Liver (tissue), 8 donors: ENCODE measurements at regions not wholly inside any gene's neighbourhood (a gene's known extent, or its start where the extent isn't known, plus 50 kb on each side); places are given as distances from the start of the nearest gene placed in this dataset.

ENCODE experiments used
- DNase-seq: peaks from one replicate; pipeline ENCODE4 v3.0.0-alpha.2; 2017; ENCODE audit warnings: low spot score
- H3K27ac ChIP-seq, 2 donors: one replicate each; pipeline ENCODE4 v1.7.0; 2013; ENCODE audit warnings: inconsistent platforms in 2 of 2, low read length in 2 of 2, control low read depth in 1 of 2, low read depth in 1 of 2, mild to moderate bottlenecking in 1 of 2
- H3K27me3 ChIP-seq, 4 donors: one replicate each; pipeline versions ENCODE4 v1.6.1 to v1.7.0; 2013; ENCODE audit warnings: low read length in 3 of 4, inconsistent platforms in 1 of 4, mild to moderate bottlenecking in 1 of 4, moderate library complexity in 1 of 4; ENCODE audit not compliant: control insufficient read depth in 4 of 4, insufficient read depth in 4 of 4
- H3K36me3 ChIP-seq, 4 donors: one replicate each; pipeline versions ENCODE4 v1.6.1 to v1.7.0; 2013; ENCODE audit warnings: low read length in 3 of 4, mild to moderate bottlenecking in 3 of 4, low read depth in 1 of 4, moderate library complexity in 1 of 4; ENCODE audit not compliant: control insufficient read depth in 4 of 4, insufficient read depth in 3 of 4
- H3K4me1 ChIP-seq, 4 donors: one replicate each; pipeline versions ENCODE4 v1.6.1 to v1.7.0; 2013; ENCODE audit warnings: low read length in 3 of 4, mild to moderate bottlenecking in 3 of 4, moderate library complexity in 1 of 4; ENCODE audit not compliant: control insufficient read depth in 4 of 4, insufficient read depth in 4 of 4
- H3K4me3 ChIP-seq, 3 donors: one replicate each; pipeline versions ENCODE4 v1.6.1 to v1.7.0; 2013; ENCODE audit warnings: low read length in 3 of 3, control low read depth in 1 of 3, low read depth in 1 of 3, mild to moderate bottlenecking in 1 of 3
- H3K9ac ChIP-seq, 2 donors: one replicate each; pipeline ENCODE4 v1.7.0; 2013; ENCODE audit warnings: low read length in 2 of 2, mild to moderate bottlenecking in 2 of 2, moderate library complexity in 2 of 2, control low read depth in 1 of 2, low read depth in 1 of 2
- H3K9me3 ChIP-seq, 4 donors: one replicate each; pipeline versions ENCODE4 v1.6.1 to v1.7.0; 2013; ENCODE audit warnings: low read length in 3 of 4; ENCODE audit not compliant: control insufficient read depth in 4 of 4
- ATF3 ChIP-seq: IDR thresholded peaks from 2 replicates; pipeline ENCODE4 v1.6.1; 2016; ENCODE audit warnings: antibody characterized with exemption
- EGR1 ChIP-seq, 2 donors: IDR thresholded peaks; 2 replicates each; pipeline ENCODE4 v1.6.1; 2016 to 2018; ENCODE audit warnings: antibody characterized with exemption in 2 of 2, low read depth in 2 of 2
- FOXA1 ChIP-seq: IDR thresholded peaks from 2 replicates; pipeline ENCODE4 v1.6.1; 2016; ENCODE audit warnings: antibody characterized with exemption
- FOXA2 ChIP-seq: IDR thresholded peaks from 2 replicates; pipeline ENCODE4 v1.6.1; 2016; ENCODE audit warnings: antibody characterized with exemption
- GABPA ChIP-seq, 2 donors: IDR thresholded peaks in 1 of 2; conservative IDR thresholded peaks in 1 of 2; 2 replicates each; pipeline ENCODE4 v1.6.1; 2016; ENCODE audit warnings: antibody characterized with exemption in 2 of 2, mild to moderate bottlenecking in 1 of 2, moderate library complexity in 1 of 2
- HNF4A ChIP-seq, 2 donors: conservative IDR thresholded peaks; 2 replicates each; pipeline ENCODE4 v1.6.1; 2016; ENCODE audit warnings: antibody characterized with exemption in 2 of 2, mild to moderate bottlenecking in 2 of 2
- HNF4G ChIP-seq: IDR thresholded peaks from 2 replicates; pipeline ENCODE4 v1.6.1; 2016; ENCODE audit warnings: antibody characterized with exemption
- JUND ChIP-seq, 2 donors: IDR thresholded peaks; 2 replicates each; pipeline ENCODE4 v1.6.1; 2016; ENCODE audit warnings: antibody characterized with exemption in 2 of 2
- NR2F2 ChIP-seq: IDR thresholded peaks from 2 replicates; pipeline ENCODE4 v1.6.1; 2016; ENCODE audit warnings: antibody characterized with exemption
- RAD21 ChIP-seq, 2 donors: IDR thresholded peaks; 2 replicates each; pipeline ENCODE4 v1.6.1; 2016; ENCODE audit warnings: antibody characterized with exemption in 2 of 2, mild to moderate bottlenecking in 2 of 2
- RXRA ChIP-seq, 2 donors: IDR thresholded peaks; 2 replicates each; pipeline ENCODE4 v1.6.1; 2017 to 2018; ENCODE audit warnings: antibody characterized with exemption in 2 of 2, mild to moderate bottlenecking in 1 of 2
- TAF1 ChIP-seq: conservative IDR thresholded peaks from 2 replicates; pipeline ENCODE4 v1.6.1; 2016; ENCODE audit warnings: antibody characterized with exemption, mild to moderate bottlenecking
- YY1 ChIP-seq: IDR thresholded peaks from 2 replicates; pipeline ENCODE4 v1.6.1; 2016; ENCODE audit warnings: antibody characterized with exemption, mild to moderate bottlenecking
- ZBTB33 ChIP-seq: IDR thresholded peaks from 2 replicates; pipeline ENCODE4 v1.6.1; 2016; ENCODE audit warnings: antibody characterized with exemption
- WGBS: extraction: QIAGEN DNeasy Blood & Tissue Kit; methylation state at CpG from one replicate; pipeline ENCODE4 v1.1.7; 2013; 5-methylcytosine and 5-hydroxymethylcytosine counted together
- TF ChIP-seq, protein P1 (sequence below): fragments of 150-350 bp; IDR thresholded peaks from 2 replicates; pipeline ENCODE4 v1.5.1; 2017; ENCODE audit warnings: improper control_type of control experiment, low read depth, low read length; ENCODE audit not compliant: missing input control
- TF ChIP-seq, protein P2 (sequence below): IDR thresholded peaks from 2 replicates; pipeline ENCODE4 v1.6.1; 2016; ENCODE audit warnings: antibody characterized with exemption
- donor health status: healthy.
- donor health status: healthy.
- donor health status: healthy.
- donor health status: healthy.
- donor health status: healthy.

DNA sequence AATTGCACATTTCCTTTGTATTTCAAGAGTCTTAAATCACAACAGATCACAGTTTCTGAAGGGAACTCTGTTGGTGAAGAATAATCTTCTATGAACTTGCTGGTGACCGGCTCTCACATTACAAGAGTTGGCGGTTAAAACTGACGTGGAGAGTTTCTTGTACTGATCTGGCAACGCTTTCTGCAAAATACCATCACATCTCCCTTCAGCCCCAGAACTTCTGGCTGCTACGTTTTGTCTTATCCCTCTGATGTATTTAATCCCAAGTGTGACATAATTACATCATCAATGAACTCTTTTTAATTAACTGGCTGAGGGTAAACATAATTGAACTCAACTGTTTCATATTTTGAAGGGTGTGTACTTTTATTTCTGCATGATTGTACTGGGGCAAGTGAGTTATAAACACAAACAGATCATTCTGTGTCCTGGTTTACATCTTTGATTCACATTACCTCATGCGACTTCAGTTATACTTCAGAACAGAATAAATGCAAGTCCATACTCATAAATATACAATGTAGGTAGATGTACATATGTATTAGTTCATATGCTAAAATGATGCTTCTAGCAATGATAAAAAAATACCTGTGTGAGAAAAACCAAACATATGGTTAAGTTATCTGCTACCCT lies 105.1 kb upstream of the NPVF start:
- Histone ChIP-seq H3K4me1 (no peaks in the 10 kb centered on the region), H3K36me3 (no peaks in the 10 kb centered on the region), H3K9me3 (no peaks in the 10 kb centered on the region), H3K27ac (no peak overlapping the region), H3K9ac (no peak overlapping the region), H3K4me3 (no peak overlapping the region), H3K27me3 (no peaks in the 10 kb centered on the region)
- 90% methylated on average over 6 of the region's 6 CpGs for WGBS
- no peak for DNase-seq
- TF ChIP-seq HNF4G (no peak), RXRA (IDR thresholded peaks at IDR 0.05) (no peak), ATF3 (no peak), FOXA2 (no peak)
- TF ChIP-seq, protein P1, sequence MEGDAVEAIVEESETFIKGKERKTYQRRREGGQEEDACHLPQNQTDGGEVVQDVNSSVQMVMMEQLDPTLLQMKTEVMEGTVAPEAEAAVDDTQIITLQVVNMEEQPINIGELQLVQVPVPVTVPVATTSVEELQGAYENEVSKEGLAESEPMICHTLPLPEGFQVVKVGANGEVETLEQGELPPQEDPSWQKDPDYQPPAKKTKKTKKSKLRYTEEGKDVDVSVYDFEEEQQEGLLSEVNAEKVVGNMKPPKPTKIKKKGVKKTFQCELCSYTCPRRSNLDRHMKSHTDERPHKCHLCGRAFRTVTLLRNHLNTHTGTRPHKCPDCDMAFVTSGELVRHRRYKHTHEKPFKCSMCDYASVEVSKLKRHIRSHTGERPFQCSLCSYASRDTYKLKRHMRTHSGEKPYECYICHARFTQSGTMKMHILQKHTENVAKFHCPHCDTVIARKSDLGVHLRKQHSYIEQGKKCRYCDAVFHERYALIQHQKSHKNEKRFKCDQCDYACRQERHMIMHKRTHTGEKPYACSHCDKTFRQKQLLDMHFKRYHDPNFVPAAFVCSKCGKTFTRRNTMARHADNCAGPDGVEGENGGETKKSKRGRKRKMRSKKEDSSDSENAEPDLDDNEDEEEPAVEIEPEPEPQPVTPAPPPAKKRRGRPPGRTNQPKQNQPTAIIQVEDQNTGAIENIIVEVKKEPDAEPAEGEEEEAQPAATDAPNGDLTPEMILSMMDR: no peak

DNA sequence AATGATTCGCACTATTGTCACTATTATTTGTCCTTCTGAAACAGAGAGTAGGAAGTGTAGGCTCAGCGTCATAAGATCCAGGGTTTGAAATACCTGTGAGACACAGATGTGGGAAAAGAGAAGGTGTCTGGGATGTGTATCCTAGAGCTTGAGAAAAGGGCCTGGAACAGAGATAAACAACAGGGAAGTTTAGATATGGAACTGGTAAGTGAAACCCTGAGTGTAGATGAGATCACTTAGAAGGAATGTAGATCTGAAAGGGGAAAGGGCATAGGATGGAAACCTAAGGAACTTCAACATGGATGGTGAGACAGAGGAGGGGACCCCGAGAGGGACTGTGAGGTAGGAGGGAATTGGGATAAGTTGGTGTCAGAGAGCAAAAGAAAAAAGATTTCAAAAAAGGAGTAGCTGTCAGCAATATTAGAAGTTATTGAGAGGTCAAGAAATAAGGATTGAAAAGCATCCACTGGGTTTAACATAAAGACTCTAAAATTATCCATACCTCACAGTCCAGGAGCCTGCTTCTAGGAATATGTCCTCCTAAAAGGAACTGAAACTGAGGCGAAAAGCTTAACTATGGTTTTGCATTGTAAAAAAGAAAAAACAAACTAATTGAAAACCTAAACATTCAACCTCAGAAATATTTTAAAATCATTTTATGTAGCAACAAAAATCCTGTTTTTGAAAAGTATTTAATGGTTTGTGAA lies 119.2 kb upstream of the NPVF start:
- Histone ChIP-seq H3K9ac (no peak overlapping the region), H3K27me3 (no peaks in the 10 kb centered on the region), H3K4me1 (no peaks in the 10 kb centered on the region), H3K9me3 (no peaks in the 10 kb centered on the region), H3K27ac (no peak overlapping the region), H3K4me3 (no peak overlapping the region), H3K36me3 (no peaks in the 10 kb centered on the region)
- 77% methylated on average over 4 of the region's 4 CpGs for WGBS
- no peak for DNase-seq
- TF ChIP-seq EGR1 (IDR thresholded peaks at IDR 0.05; ENCODE audit: low read depth in 2 of 2) (no peak), HNF4G (no peak), ATF3 (no peak), ZBTB33 (no peak), TAF1 (no peak), FOXA2 (no peak), FOXA1 (no peak), RAD21 (IDR thresholded peaks at IDR 0.05) (no peak), HNF4A (conservative IDR thresholded peaks at IDR 0.05) (no peak), JUND (IDR thresholded peaks at IDR 0.05) (no peak), YY1 (no peak), RXRA (IDR thresholded peaks at IDR 0.05) (no peak), NR2F2 (no peak), GABPA (IDR thresholded peaks at IDR 0.05 in 1 of 2, conservative IDR thresholded peaks at IDR 0.05 in 1 of 2) (no peak)
- TF ChIP-seq, protein P1: no peak
- TF ChIP-seq, protein P2, sequence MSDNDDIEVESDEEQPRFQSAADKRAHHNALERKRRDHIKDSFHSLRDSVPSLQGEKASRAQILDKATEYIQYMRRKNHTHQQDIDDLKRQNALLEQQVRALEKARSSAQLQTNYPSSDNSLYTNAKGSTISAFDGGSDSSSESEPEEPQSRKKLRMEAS: no peak
